Central memory CD8-positive, alpha-beta T cell (primary cell): ENCODE measurements at regions not wholly inside any gene's neighbourhood (a gene's known extent, or its start where the extent isn't known, plus 50 kb on each side); places are given as distances from the start of the nearest gene placed in this dataset.

Experiments
- ATAC-seq: fragments of 150-1000 bp; cut with Tn5 transposase; replicated peaks from 2 replicates; pipeline ENCODE4 v1.10.0; 2022; ENCODE audit warnings: mild to moderate bottlenecking, moderate FRiP score, moderate number of reproducible peaks; ENCODE audit not compliant: poor library complexity, severe bottlenecking; ENCODE audit errors: extremely low read depth
- DNase-seq, 2 donors: peaks; one replicate each; pipeline ENCODE4 v3.0.0; 2021; ENCODE audit warnings: low spot score in 2 of 2
- H3K27ac Mint-ChIP-seq: one replicate; pipeline ENCODE4 v1.8.0; 2022; ENCODE audit warnings: low read depth, mild to moderate bottlenecking, moderate library complexity, mixed read lengths
- H3K27me3 Mint-ChIP-seq: one replicate; pipeline ENCODE4 v1.8.0; 2022; ENCODE audit warnings: mixed read lengths
- H3K36me3 Mint-ChIP-seq: one replicate; pipeline ENCODE4 v1.8.0; 2022; ENCODE audit warnings: mild to moderate bottlenecking, moderate library complexity, mixed read lengths; ENCODE audit not compliant: insufficient read depth
- H3K4me1 Mint-ChIP-seq: one replicate; pipeline ENCODE4 v1.8.0; 2022; ENCODE audit warnings: mixed read lengths
- H3K4me3 Mint-ChIP-seq: one replicate; pipeline ENCODE4 v1.8.0; 2022; ENCODE audit warnings: mild to moderate bottlenecking, moderate library complexity, mixed read lengths
- H3K9me3 Mint-ChIP-seq: one replicate; pipeline ENCODE4 v1.8.0; 2022; ENCODE audit warnings: mixed read lengths

GRCh38 chr19:30719189-30719998 is 347.2 kb downstream of the ZNF536 start:
- H3K27ac Mint-ChIP-seq = no peak overlapping the region
- H3K4me1 Mint-ChIP-seq = peaks cover 10% of the 10 kb centered on the region
- H3K4me3 Mint-ChIP-seq = peak overlapping the region; percentile 59
- H3K27me3 Mint-ChIP-seq = peaks cover 31% of the 10 kb centered on the region
- ATAC-seq (no peak), DNase-seq (no peak)
- no peaks in the 10 kb centered on the region for H3K9me3 Mint-ChIP-seq
- H3K36me3 Mint-ChIP-seq = no peaks in the 10 kb centered on the region

- Mint-ChIP-seq H3K27ac (no peak overlapping the region), H3K36me3 (no peaks in the 10 kb centered on the region), H3K27me3 (peaks cover 25% of the 10 kb centered on the region), H3K9me3 (no peaks in the 10 kb centered on the region), H3K4me1 (peaks cover 10% of the 10 kb centered on the region), H3K4me3 (peak overlapping the region; percentile 59)
- ATAC-seq (no peak), DNase-seq (no peak)
These were observed 346.5 kb downstream of the ZNF536 start for GRCh38 chr19:30718707-30719106.

GRCh38 chr19:30718014-30718413 is 345.8 kb downstream of the ZNF536 start:
- ATAC-seq (no peak), DNase-seq (no peak)
- Mint-ChIP-seq H3K27ac (no peak overlapping the region), H3K4me3 (no peak overlapping the region), H3K4me1 (peaks cover 10% of the 10 kb centered on the region), H3K27me3 (peaks cover 25% of the 10 kb centered on the region), H3K9me3 (no peaks in the 10 kb centered on the region), H3K36me3 (no peaks in the 10 kb centered on the region)

- Mint-ChIP-seq H3K4me3 (no peak overlapping the region), H3K27ac (no peak overlapping the region), H3K4me1 (peaks cover 10% of the 10 kb centered on the region), H3K9me3 (no peaks in the 10 kb centered on the region), H3K36me3 (no peaks in the 10 kb centered on the region), H3K27me3 (peaks cover 25% of the 10 kb centered on the region)
- ATAC-seq (no peak), DNase-seq (no peak)
These were observed 345.2 kb downstream of the ZNF536 start for GRCh38 chr19:30717381-30717780.

- ATAC-seq = no peak
- no peaks in the 10 kb centered on the region for H3K9me3 Mint-ChIP-seq
- no peak overlapping the region for H3K27ac Mint-ChIP-seq
- DNase-seq = no peak
- H3K36me3 Mint-ChIP-seq = no peaks in the 10 kb centered on the region
- H3K27me3 Mint-ChIP-seq = peaks cover 54% of the 10 kb centered on the region
- H3K4me3 Mint-ChIP-seq = no peak overlapping the region
- no peaks in the 10 kb centered on the region for H3K4me1 Mint-ChIP-seq
These were observed 340.5 kb downstream of the ZNF536 start for GRCh38 chr19:30712431-30713337.

GRCh38 chr19:30711826-30712225 is 339.6 kb downstream of the ZNF536 start:
- no peak overlapping the region for H3K27ac Mint-ChIP-seq
- no peak overlapping the region for H3K4me3 Mint-ChIP-seq
- H3K4me1 Mint-ChIP-seq = no peaks in the 10 kb centered on the region
- no peaks in the 10 kb centered on the region for H3K36me3 Mint-ChIP-seq
- no peak for ATAC-seq
- peaks cover 51% of the 10 kb centered on the region for H3K27me3 Mint-ChIP-seq
- no peak for DNase-seq
- no peaks in the 10 kb centered on the region for H3K9me3 Mint-ChIP-seq

- Mint-ChIP-seq H3K27ac (no peak overlapping the region), H3K27me3 (peaks cover 46% of the 10 kb centered on the region), H3K36me3 (no peaks in the 10 kb centered on the region), H3K4me3 (no peak overlapping the region), H3K4me1 (no peaks in the 10 kb centered on the region), H3K9me3 (no peaks in the 10 kb centered on the region)
- DNase-seq (no peak), ATAC-seq (no peak)
These were observed 339.1 kb downstream of the ZNF536 start for GRCh38 chr19:30711296-30711695.

- Mint-ChIP-seq H3K27me3 (peaks cover 43% of the 10 kb centered on the region), H3K4me3 (no peak overlapping the region), H3K9me3 (no peaks in the 10 kb centered on the region), H3K27ac (no peak overlapping the region), H3K36me3 (no peaks in the 10 kb centered on the region), H3K4me1 (no peaks in the 10 kb centered on the region)
- no peak for DNase-seq
- ATAC-seq = no peak
These were observed 338.5 kb downstream of the ZNF536 start for GRCh38 chr19:30710721-30711120.

- H3K4me1 Mint-ChIP-seq = no peaks in the 10 kb centered on the region
- no peak overlapping the region for H3K27ac Mint-ChIP-seq
- no peaks in the 10 kb centered on the region for H3K36me3 Mint-ChIP-seq
- H3K9me3 Mint-ChIP-seq = no peaks in the 10 kb centered on the region
- DNase-seq = no peak
- H3K4me3 Mint-ChIP-seq = no peak overlapping the region
- H3K27me3 Mint-ChIP-seq = peaks cover 43% of the 10 kb centered on the region
- ATAC-seq = no peak
These were observed 336.4 kb downstream of the ZNF536 start for GRCh38 chr19:30708416-30709178.

GRCh38 chr19:30704771-30705330 is 332.7 kb downstream of the ZNF536 start:
- no peak for ATAC-seq
- peaks cover 23% of the 10 kb centered on the region for H3K27me3 Mint-ChIP-seq
- H3K27ac Mint-ChIP-seq = no peak overlapping the region
- no peaks in the 10 kb centered on the region for H3K9me3 Mint-ChIP-seq
- no peak for DNase-seq
- no peaks in the 10 kb centered on the region for H3K36me3 Mint-ChIP-seq
- H3K4me3 Mint-ChIP-seq = no peak overlapping the region
- no peaks in the 10 kb centered on the region for H3K4me1 Mint-ChIP-seq

GRCh38 chr19:30703645-30704044 is 331.5 kb downstream of the ZNF536 start:
- H3K36me3 Mint-ChIP-seq = no peaks in the 10 kb centered on the region

GRCh38 chr19:30701178-30701577 is 329.0 kb downstream of the ZNF536 start:
- Mint-ChIP-seq H3K27ac (no peak overlapping the region), H3K4me1 (no peaks in the 10 kb centered on the region), H3K9me3 (no peaks in the 10 kb centered on the region), H3K4me3 (no peak overlapping the region), H3K36me3 (no peaks in the 10 kb centered on the region), H3K27me3 (no peaks in the 10 kb centered on the region)
- DNase-seq = no peak
- ATAC-seq = no peak

More at GRCh38 chr19:30703645-30704044, 331.5 kb downstream of the ZNF536 start:
- Mint-ChIP-seq H3K4me1 (no peaks in the 10 kb centered on the region), H3K9me3 (no peaks in the 10 kb centered on the region), H3K4me3 (no peak overlapping the region), H3K27me3 (peaks cover 11% of the 10 kb centered on the region), H3K27ac (no peak overlapping the region)
- ATAC-seq (no peak), DNase-seq (no peak)
